Suppressor macrophage treated with lipopolysaccharide for 4 hours (primary cell): ENCODE measurements at regions not wholly inside any gene's neighbourhood (a gene's known extent, or its start where the extent isn't known, plus 50 kb on each side); places are given as distances from the start of the nearest gene placed in this dataset.
A peak's percentile ranks its signal among the peaks of the same experiment; 100 is the strongest.
"Not testable (repeated sequence)": the region's sequence is repeated elsewhere in the genome, so short reads cannot be mapped to it uniquely, and the experiment has no call there.

Source experiments
- DNase-seq: peaks from one replicate; pipeline ENCODE4 v3.0.0-alpha.2; 2020

DNA sequence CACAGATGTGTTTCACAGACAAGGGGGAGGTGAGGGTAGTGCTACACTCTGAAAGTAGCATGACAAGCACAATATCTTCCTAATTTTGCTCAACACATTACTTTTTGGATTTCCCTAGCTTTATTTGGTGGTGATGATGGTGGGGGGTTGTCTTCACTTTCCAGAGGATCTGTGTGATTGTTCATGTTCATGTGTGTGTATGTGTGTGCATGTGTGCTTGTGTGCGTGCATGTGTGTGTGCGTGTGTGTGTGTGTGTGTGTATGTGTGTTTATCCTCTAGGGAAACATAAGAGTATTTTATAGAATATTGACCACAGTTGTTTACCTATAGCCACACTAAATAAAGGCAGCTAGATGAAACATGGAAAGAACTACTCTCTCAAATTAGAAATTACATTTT is 183.8 kb upstream of the EYA4 start:
- DNase-seq: no peak

- DNase-seq: peak; percentile 0
Measured at GRCh38 chr6:133062077-133062476, 179.1 kb upstream of the EYA4 start.

- peak; percentile 5 for DNase-seq
Measured at GRCh38 chr6:133062696-133063306, 178.4 kb upstream of the EYA4 start.

- DNase-seq: no peak
Measured at GRCh38 chr6:133067960-133068359, 173.2 kb upstream of the EYA4 start.

DNA sequence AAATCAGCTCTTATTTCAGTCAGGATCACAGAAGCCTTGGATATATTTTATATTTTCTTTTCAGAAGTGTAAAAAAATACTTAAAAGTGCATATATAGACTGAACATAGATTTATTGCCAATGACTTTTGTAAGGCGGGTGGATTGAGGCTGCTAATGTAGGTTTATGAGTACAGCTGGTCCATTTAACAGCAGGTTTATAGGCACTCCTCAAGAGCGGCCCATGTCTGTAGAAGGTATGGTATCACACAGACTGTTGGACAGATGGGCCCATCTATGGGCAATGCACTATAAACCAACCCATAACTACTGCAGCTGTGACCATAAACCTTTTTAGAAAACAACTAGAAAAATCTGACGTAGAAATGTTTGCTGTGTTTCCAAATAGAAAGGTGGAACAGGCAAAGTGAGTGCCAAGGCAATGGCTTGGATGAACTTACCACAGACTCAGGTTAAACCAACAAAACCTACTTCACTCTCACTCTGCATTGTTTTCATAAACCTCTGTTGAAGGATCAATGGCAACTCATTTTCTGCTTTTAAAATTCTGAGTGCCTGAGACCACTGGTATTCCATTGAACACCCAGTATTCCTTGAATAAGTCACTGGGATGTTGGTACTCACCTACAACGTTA is 170.6 kb upstream of the EYA4 start:
- no peak for DNase-seq

- DNase-seq: no peak
Measured at GRCh38 chr6:133079901-133080300, 161.3 kb upstream of the EYA4 start.

DNA sequence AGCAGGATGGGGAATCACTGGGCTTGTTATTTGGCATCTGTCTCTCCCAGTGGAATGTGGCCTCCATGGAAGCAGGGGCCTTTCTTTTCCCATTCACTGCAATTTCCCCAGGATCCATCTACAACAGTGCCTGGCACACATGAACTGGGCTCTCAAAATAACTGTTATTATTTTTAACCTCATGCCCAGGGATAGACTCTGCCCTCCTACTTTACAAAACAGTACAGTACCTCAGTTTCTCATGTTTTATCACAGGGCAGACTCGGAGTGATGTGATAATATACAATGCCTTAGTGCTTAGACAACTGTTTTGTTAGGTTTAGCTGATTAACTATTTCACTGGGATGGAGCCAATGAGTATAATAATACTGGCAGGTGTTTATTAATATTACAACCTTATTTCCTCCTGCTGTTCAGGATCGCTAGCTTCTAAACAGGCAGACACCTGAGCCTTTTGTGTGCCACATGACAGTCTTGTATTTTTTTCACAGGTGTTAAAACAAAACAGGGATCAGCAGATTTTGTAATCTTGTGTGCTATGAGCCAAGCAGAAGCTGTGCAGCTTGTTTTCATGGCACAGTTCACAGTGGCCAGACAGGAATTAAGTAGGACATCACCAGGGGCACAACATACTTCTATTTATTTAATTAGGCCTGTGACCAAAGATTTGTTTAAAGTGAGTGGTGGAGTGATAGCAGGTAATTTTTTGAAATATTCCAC is 157.7 kb upstream of the EYA4 start:
- no peak for DNase-seq

DNA sequence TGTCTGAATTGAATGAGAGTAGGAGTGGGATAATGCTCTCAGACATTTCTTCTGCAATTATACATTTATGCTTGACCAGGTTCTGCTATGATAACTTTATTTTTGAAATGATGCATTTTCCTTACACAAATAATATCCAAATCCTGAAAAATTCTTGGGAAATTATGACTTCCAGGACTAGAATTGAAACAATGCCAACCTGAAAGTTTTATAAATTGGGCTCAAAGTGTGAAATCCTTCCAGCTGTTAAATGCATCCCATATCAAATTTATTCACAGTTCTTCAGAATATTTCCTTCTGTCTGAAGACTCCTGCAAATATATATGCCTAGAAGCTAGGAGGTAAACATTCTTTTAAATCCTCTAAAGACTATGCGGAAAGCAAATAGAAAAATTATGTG is 155.7 kb upstream of the EYA4 start:
- no peak for DNase-seq

DNA sequence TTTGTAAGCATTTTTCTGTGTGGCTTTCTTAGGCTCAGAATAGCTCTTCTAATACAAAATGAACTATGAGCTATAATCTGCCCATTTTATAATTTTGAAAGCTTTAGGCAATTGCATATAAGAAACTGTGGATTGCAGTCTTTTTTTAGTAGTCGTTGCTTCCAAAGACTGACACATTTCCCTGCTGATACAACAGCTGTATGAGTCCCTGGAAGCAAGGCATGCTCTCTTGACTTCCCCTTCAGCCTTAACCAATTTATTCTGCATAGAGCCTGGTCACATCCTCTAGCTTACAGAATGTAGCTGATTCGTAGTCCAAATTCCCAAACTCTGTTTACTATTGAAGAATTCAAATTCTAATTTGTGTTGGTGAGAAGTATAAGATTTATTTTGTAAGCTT is 155.3 kb upstream of the EYA4 start:
- DNase-seq: no peak

- no peak for DNase-seq
Measured at GRCh38 chr6:133088931-133089695, 152.0 kb upstream of the EYA4 start.

DNA sequence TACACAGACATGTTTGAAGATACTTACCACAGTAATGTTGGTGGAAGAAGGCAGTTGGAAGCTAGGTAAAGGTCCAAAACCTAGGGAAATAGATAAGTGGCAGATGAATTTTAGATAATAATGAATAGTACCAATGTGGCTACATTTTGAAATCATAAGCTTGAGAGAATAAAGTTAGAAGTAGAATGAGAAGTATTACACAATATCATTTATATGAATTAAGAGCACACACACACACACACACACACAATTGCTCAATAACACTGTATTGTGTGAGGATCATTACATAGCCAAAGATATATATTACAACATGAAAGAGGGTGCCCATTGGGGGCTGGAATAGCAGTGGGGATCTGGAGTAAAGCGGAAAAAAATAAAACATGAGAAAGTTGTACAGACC is 149.0 kb upstream of the EYA4 start:
- DNase-seq: no peak

- DNase-seq: no peak
Measured at GRCh38 chr6:133092771-133093170, 148.4 kb upstream of the EYA4 start.

DNA sequence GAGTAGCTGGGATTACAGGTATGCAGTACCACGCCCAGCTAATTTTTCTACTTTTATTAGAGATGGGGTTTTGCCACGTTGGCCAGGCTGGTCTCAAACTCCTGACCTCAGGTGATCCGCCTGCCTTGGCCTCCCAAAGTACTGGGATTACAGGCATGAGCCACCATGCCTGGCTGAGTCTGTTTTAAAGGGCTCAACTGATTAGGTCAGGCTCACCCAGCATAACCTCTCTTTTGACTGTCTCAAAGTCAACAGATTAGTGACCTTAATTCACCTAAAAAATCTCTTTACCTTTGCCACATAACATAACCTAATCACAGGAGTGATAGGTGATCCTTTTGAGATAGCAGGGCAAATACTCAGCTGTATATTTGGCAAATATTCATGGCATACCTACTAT is 147.9 kb upstream of the EYA4 start:
- DNase-seq: not testable (repeated sequence)

GRCh38 chr6:133093956-133094355 is 147.2 kb upstream of the EYA4 start:
- DNase-seq: no peak

DNA sequence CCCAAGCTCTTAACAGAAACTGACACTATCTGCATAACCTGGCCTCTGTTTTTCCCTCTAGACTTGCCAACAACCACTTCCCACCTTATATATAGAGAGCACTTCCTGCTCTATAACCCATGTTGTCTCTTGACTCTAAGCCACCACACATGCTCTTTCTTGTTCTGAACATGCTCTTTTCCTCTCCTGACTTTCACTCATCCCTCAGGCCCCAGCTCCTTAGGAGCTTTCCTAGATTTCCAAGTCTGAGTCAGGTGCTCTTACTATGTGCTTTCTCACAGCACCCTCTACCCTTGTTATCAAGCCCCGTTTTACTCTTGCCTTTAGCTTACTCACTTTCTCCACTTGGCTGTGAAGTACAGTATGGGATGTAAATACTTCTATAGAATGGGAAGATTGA is 143.9 kb upstream of the EYA4 start:
- DNase-seq: no peak

DNA sequence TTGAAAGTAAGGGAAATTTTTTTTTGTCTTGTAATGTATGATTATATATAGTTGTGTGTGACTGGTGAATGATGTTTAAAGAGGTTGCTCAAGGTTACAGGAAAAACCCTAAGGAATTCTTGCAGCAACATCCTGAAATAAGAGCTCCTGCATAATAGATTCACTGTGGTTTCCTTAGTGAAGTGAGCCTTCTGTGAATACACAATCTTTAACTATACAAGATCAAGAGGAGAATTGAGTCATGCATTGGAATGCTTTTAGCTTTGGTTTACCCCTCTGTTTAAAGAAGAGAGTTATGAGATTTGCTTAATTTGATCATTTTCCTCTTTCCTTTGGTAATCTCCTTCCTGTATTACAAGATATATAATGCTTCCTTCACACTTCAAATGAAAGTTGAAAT is 141.6 kb upstream of the EYA4 start:
- DNase-seq: no peak

DNA sequence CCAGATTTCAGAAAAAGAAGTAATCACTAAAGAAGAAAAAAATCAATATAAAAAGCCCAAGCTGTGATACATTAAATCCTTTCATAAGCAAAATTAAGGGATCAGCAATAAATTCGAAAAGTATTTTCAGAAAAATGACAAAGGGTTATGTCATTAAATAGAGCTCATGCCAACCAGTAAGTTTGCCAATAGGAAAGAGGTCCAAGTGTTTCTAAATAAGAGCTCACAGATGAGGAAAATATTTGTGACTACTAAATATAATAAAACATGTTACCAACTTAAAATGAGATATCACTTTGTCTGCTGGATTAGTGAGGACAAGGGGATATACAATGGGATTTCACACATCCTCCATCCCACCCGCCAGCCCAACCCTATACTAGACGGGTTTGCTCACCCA is 140.3 kb upstream of the EYA4 start:
- DNase-seq: no peak

- DNase-seq: no peak
Measured at GRCh38 chr6:133101790-133102189, 139.4 kb upstream of the EYA4 start.

DNA sequence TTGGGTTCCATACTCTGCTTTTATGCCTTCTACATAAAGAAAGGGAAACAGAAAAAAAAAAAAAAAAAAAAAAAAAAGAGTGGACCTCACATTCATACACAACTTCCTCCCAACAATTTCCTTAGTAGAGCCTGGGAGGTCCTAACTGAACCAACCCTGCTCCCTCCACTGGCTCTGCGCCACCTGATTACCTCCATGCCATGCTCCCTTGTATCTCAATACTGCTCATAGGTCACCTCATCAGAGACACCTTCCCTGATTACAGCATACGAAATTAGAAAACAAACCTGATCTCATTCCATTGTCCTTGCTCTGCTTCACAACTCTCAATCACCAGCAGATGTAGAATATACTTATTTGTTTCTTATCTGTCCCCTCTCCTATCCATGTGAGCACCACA is 134.2 kb upstream of the EYA4 start:
- DNase-seq: no peak

GRCh38 chr6:133108419-133108818 is 132.7 kb upstream of the EYA4 start:
- no peak for DNase-seq

GRCh38 chr6:133114973-133115372 is 126.2 kb upstream of the EYA4 start:
- no peak for DNase-seq

DNA sequence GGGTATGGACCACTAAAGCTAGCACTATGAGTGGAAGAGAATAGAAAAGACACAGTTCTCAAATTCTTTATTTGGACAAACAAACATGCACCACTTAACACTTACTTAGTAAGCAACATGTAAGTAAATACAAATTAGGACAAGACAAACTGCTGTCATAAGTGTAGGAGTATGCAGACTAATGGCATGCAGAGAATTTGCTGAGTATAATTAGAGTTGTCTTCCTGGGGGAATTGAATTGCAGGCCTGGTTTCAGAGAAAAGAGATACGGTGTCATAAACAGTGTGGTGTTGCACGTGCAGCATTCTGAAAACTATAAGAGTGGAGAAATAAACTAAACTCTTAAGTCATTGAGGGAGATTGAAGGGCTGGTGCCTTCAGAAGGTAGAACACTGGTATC is 125.2 kb upstream of the EYA4 start:
- no peak for DNase-seq

DNA sequence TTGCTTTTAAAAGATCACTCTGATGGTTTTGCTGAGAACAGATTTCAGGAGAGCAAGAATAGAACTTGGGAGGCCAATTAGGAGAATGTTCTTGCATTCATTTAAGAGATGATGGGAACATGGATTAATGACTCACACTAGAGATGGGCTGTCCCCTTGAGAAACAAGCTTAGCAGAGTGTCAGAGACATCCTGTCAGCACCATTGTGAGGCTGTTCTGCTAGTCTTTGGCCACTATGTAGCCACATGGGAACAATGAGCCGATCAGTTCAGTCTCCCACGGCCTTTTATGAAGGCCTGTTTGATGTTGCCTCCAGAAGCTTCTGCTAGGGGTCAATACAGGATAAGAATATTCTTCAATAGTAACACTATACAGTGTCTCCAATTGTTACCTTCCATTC is 113.0 kb upstream of the EYA4 start:
- no peak for DNase-seq

DNA sequence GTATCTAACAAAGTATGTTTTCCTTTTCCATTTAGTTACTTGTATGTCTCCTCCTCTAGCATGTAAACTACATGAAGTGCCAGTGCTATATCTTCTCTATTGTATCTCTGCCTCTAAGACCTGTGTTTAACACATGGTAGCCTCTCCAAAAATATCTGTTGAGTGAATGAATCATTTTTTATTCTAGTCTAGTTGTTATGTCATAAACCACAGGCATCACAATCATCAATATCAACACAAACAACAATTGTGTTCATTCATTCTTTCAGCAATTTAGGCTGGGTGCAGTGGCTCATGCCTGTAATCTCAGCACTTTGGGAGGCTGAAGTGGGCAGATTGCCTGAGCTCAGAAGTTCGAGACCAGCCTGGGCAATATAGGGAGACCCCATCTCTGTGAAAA is 111.6 kb upstream of the EYA4 start:
- DNase-seq: no peak
